Ammon's horn (tissue), 1 donor: ENCODE measurements at regions not wholly inside any gene's neighbourhood (a gene's known extent, or its start where the extent isn't known, plus 50 kb on each side); places are given as distances from the start of the nearest gene placed in this dataset.

Source experiments
- DNase-seq: peaks from one replicate; pipeline ENCODE4 v3.0.0-alpha.2; 2016; ENCODE audit warnings: low spot score

GRCh38 chr18:55651236-55651635 is 63.2 kb upstream of the TCF4 start:
- no peak for DNase-seq

DNA sequence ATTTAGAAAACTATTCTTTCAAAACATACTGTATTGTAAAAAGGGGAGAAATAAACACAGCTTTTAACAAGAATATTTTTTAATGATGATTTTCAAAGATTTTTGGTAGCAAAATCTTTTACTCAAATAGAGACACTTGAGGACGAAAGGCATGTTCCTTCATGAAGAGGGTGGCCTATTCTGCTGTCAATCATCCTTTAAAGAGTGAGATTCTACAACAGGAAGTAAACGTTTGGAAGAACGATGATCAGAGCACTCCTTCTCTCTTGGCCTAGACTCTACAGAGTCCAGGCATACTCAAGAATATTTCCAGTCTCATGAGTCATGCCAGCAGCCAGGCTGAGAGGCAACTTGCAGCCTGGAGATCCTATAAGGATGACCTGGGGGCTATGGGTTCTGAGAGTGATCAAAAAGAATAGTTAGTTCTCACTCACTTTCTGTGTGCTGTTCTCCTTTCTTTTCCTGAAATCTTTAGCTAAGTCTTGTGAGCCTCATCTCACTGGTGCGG is 62.4 kb upstream of the TCF4 start:
- DNase-seq: no peak

- DNase-seq: no peak
These were observed 59.3 kb upstream of the TCF4 start for GRCh38 chr18:55647331-55647730.

GRCh38 chr18:55642191-55642590 is 54.2 kb upstream of the TCF4 start:
- DNase-seq: no peak

DNA sequence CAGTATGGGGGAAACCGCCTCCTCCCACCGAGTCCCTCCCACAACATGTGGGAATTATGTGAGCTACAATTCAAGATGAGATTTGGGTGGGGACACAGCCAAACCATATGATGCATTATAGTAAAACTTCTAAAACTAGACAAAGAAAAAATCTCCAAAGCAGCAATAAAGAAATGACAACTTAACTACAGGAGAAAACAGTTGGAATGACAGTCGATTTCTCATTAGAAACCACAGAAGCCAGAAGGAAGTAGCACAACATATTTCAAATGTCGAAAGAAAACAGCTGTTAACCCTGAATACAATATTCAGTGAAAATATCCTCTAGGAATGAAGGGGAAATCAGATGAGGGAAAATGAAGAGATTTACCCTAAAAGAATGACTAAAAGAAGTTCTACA is 53.5 kb upstream of the TCF4 start:
- no peak for DNase-seq
